ENCODE measurements at regions not wholly inside any gene's neighbourhood (a gene's known extent, or its start where the extent isn't known, plus 50 kb on each side); places are given as distances from the start of the nearest gene placed in this dataset.

DNA sequence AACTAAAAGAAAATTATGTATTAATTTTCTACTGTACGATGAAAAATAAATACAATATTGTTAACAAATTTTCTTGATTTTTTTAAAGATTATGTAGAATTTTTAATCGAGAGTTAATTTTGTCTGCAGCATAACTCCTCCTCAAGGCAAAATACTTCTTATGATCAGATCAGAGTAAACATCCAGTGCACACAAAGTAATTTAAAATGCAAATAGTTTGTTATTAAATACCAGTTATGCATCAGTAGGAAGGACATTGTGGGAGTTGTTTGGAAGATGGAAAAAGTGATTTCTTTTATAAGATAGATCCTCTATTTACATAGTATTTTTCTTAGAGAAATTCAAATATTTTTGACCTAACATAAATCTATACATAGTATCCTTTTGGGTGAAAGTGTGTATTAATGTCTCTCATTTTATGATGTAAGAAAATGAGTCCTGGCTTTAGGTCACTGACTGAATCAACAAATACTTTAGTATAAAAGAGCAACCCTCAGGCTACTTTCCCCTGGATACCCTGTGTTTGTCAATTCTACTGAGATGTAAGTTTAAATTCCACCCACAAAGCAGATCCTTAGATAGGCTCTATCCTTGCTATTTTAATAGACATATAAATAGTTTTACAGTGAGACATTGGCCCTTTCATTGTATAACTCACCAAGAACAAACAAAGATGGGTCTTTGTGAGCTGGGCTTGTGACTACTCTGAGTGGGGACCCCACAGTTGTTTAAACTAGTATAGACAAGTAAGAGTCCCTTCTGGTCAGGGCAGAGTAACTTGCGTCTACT lies 1133.7 kb downstream of the GATA3 start:
- DNase-seq = no peak

DNA sequence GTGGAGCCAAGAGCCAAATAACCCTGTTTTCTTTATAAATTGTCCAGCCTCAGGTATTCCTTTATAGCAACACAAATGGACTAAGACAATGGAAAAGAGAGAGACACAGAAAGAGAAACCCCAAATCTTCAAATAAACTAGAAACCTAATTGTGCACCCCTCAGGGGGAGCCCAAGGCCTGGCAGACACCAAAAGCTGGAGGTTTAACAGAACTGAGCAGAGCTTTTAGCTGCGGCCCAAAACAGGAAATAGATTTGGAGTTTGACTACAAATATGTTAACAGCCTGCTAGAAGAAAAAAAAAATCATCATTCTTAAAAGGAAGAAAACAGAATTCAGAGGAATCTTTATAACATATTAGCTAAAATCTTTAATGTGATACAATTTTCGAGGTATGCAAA lies 1135.0 kb downstream of the GATA3 start:
- DNase-seq = no peak

DNA sequence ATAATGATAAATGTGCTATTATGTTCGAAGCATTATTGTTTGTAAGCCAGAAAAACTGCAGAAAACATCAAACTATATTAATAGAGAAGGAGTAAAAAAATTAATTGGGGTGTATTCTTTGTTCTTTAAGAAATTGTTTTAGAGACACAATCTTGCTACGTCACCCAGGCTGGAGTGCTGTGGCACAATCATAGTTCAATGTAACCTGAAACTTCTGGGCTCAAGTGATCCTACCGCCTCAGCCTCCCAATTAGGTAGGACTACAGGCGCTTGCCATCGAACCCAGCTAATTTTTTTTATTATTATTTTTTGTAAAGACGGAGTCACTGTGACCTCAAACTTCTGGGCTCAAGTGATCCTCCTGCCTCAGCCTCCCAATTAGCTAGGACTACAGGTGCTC lies 1138.6 kb downstream of the GATA3 start:
- DNase-seq = no peak

DNA sequence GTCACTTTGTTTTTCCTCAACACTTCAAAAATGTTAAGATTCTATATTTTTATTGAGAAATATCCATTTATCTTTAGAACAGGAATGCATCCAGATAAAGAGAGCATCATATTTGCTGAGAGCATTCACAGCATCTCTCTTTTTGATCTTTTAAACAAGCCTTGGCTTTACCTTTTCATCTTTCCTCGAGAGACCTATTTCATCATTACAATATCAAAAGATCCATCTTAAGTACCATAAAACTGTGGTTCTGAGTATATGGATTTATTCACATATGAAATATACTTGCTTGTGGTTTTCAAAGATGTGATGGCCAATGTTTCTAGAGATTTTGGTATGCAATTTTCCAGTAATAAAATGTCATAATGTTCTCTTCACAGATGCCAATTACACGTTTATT lies 1140.9 kb downstream of the GATA3 start:
- no peak for DNase-seq

DNA sequence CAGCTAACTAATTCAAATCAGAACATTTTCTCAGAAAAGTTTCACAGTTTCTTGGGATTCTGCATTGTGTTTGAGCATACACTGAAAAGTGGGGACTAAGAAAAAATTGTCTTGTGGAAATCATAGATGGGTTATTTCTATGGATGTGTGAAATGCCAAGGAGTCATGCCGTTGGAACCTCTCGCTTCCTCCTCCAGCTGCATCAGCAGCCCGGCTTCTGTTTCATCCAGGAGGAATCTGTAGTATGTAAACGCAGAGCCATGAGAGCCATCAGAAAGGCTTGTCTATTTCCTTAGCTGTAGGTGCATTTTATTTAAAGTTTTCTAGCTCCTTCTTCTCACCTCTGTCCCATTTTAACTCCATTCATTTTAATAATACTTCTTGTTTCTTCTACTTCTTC lies 1144.1 kb downstream of the GATA3 start:
- no peak for DNase-seq

DNA sequence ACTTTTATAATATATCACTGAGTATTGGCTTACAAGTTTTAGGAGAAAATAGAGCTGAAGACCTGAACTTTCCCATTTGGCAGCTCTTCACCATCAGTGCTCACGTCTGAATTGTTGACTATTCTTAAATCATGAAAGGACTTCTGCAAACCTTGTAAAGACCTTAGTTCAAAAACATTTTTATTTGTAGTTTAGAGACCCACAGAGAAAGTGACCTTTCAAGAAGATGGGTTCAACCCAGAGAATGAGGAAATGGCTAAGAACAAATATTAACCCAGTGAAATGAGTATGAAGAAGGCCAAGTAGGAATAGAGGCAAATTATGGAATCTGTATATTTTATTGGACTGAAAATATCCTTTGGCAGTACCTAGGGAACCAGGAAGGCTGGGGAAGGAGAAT lies 1151.1 kb downstream of the GATA3 start:
- DNase-seq = no peak

DNA sequence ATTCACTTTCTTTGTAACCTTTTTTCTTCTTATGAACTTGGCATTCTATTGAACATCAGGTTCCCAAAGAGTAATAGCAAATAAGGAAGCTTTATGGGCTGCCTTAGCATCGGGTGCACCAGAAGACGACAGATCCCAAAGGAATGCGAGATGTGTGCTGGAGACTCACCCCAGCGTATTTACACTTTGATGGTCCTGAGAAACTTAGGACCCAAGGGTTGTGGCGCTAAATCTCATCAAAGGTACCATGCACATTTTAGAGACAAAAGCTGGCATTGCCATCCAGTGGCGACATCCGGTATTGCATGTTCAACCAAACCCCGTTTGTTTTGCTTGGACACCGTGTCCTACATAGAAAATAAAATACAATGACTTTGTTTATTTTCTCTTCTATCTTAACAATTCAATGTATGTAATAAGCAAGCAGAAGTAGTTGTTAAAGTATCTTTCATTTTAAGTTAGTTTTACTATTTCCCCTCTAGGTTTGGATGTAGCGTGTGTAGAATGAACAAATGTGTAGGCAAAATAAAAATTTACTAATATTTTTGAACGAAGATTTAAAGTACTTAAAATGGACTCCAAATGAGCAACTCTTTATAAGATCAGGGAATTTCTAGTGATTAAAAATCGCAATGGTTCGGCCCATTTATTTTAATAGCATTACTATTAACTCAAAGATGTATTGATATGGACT lies 1154.8 kb downstream of the GATA3 start:
- peak in 40 of 51 donors; percentile 1 to 70 (median 32) for DNase-seq

DNA sequence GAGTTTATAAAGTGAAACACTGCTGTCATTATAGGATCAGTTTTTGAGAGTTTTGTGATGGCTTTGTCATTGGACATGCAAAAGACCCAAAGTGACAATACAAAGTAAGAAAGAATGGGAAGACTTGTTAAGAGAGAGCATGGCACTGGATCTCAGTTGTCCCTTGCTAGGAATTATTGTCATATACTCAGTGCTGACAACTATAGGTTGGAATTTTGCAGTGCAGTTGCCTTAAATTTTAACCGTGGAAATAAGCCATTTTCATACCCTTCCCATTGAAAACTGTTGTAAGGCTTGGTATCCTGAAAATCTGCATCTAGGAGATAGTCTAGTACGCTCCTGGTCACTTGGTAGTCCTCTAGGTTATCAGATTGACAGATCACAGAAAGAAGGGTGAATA lies 1156.7 kb downstream of the GATA3 start:
- DNase-seq = no peak

DNA sequence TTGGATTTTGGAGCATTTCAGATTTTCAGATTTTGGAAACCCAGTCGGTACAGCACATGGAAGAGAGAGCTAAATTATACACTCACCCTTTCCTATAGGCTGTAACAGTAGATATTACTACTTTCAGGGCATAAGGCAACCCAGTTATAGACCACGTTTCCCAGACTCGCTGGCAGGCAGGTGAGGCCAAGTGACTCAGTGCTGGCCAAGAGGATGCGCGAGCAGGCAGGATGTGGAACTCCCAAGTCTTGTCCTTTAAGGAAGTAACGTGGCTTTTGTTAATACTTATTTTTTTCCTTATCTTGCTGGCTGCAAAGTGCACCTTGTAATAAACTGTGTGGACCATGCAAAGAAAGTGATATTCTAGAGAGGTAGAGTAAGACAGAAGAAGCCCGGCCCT lies 1160.1 kb downstream of the GATA3 start:
- no peak for DNase-seq

DNA sequence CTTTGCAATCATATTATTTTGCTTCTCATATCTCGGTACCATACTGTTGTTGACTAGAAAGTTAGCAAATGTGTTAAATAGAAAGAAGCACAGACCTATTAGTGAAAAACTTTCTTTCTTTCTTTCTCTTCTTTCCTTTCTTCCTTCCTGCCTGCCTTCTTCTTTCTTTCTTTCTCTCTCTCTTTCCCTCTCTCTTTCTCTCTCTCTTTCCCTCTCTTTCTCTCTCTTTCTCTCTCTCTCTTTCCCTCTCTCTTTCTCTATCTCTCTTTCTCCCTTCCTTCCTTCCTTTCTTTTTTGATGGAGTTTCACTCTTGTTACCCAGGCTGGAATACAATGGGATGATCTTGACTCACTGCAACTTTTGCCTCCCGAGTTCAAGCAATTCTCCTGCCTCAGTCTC lies 1160.6 kb downstream of the GATA3 start:
- DNase-seq = no peak

DNA sequence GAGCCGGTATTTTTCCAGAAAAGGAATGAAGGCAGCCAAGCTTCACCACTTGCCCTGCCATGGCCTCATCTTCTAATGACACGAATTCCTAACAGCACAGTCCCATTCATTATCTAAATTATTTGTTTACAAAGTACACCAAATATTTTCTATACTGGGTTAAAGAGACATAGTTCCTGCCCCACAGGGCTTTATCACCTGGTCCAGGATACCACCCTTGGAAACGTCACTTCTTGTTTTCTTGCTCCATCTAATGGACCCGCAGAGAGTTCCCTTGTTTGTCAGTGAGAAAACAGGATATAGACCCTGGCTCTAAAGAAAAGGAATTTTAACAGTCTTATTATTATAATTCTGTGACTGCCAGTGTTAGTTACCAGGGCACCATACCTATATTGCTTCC lies 1165.4 kb downstream of the GATA3 start:
- no peak for DNase-seq

DNA sequence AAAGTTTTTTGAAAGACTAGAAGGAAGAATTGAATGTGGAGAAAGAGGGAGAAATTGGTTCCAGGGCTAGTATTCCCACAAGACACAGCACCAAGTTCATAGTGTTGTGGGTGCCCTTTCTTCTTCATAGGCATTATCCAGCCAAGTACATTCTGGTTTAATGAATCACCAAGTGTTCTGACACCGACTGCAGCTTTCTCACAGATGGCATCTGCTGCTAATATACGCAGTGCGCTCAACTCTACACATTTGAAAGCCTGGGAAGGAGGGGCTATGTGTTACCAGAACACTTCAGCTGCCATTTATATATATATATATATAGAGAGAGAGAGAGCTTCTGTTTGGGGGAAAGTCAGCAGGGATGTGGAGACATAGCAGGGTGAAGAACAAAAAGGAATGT lies 1168.4 kb downstream of the GATA3 start:
- no peak for DNase-seq

DNA sequence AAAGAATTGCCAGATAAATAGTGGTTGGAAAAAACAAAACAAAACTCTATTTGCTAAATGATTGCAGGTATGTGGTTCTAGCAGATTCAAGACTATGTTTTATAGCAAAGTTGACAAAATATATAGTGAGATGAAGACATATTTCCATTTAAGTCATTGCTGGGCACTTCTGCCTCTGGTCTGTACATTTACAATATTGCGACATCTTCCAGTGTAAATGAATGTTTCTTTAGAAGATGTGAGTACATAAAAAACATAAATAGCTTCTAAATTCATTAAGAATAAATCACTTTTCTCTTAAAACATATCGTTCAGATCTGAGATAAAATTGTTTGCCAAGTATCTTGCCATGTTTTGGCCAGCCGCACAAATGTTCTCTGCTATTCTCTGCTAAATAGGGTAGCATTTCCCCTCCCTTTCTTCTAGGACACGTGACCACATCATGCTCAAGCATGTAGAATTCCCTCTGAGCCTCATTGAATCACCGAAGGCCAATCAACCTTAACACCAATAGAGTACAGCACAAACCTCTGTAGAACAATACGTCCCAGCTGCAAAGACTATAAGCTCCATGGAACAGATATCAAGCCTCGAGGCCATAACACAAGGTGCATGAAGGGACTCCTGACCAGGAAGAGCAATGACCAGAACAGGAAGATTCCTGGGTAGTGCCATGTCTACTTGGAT lies 1173.3 kb downstream of the GATA3 start:
- DNase-seq = no peak

DNA sequence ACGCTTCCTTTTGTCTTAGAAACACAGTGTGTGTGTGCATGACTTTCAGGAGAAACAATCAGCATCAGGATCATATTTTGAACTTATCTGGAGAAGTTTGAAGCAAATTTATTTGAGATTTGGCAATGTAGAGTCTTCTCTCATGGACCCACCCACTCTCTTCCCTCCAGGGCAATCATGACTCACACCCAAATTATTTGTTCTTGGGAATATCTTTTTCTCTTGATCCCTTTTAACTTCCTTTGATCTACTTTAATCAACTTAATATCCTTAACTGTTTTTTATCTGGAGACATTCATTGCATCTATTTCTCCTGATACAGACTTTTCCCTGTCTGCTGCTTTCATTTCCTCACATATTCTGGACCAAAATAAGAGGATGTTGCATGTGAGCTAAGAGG lies 1174.3 kb downstream of the GATA3 start:
- DNase-seq = no peak

DNA sequence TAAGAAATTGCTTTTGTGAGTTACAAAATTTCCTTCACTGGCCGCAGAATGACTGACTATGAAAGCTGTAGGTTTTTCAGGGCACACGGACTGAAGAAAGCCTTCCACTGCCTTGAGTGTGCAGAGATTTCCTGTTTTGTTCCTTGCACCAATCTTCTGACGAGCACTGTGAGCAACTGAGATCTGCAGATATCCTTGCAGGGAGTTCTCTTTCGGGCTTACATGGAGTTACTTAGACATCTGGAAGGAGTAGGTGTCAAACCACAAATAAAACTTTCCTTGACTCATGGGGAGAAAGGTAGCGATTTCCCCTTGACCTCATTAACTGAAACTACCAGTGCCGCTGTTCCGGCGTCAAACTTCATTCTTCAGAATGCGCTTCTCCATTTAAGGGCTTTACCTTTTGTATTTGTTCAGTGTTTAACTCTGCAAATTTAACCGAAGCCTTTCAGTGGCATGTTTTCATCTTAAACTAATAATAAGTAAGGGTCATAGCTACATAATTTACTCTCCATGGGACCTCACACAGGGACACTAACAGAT lies 1175.3 kb downstream of the GATA3 start:
- no peak for DNase-seq

DNA sequence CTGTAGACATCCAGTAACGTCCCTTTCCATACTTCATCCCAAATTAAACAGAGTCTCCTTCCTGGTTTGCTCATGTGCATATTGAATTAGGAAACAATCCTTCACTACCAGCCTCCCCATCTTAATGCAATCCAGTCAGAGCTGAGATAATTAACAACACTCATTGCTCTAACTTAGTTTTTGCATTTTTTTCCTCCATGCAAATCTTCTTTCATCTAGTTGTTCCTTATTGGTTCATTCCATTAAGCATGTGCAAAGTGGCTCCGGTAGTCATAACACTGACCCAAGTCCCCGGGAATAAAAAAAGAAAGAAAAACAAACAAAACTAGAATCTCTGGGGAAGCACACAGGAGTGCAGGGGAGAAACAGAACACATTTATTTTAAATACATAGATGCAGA lies 1176.1 kb downstream of the GATA3 start:
- DNase-seq = no peak

DNA sequence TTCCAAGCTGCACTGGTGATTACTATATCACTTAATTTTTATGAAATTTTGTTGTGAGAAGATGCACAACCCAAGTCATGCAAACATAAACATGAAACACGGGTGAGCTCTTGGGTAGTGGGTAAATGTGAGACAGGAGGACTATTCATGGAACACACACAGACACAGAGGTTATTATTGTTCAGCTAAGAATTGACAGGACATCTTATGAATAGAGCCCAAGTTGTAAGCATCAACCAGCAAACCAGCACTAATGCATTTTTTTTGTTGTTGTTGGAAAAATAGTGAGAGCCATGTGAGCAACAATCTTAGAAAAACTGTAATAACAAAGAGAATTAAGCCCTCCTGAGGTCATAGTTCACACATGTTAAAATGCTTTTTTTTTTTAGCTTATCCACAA lies 1179.7 kb downstream of the GATA3 start:
- no peak for DNase-seq

DNA sequence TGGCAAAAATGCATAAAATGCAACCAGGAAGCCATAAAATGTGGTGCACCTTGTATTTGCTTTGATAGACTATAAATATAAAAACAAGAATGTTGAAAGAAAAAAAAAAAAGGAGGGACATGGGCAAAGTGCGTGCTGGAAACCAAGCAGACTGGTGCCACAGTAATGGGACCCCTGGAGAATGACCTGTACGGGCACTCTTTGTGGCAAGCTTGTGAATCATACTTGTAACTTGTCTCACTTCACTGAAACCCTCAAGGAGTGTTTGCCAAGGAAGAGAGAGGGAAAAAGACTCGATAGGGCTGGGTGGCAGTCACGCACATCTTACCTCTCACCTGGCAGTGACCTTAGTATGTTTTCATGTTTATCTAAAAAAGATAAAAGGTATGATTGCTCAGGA lies 1183.6 kb downstream of the GATA3 start:
- no peak for DNase-seq

DNA sequence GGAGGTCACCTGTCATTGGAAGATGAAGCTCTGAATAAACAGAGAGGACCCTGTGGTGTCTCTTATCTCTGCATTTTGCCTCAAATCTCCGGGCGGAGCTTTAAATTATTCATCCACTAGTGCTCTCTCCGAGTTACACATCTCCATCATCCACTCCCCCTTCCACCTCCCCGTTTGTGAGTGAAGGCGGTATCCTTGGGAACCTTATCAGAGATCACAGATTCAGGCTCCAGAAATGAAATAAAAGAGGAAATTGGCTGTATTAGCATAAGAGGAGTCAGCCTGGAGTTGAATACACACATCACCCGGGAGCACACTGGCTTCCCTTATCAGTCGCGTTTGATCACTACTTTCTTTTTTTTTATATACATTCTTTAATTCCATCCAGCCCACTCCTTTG lies 1184.8 kb downstream of the GATA3 start:
- DNase-seq = no peak

DNA sequence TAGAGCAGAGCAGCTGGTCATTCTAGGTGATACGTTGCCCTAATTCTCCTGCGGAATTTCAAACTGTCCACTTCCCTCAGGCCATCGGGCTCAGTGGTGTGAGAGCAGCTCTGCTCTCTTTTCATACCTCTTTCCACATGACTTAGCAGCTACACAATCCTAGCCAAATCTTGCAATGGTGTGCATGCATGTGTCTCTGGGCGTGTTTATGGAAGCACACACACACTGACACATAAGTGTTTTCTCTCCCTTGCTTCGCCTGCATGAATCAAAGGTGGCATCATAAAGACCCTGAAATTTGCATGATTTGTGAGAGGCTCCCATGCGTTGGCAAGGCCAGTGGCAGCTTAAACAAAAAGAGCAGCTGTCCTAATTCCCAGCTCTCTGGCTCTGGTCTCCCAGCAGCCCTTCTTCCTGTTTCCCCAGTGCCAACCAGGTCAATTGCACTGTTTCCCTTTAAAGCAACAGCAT lies 1189.5 kb downstream of the GATA3 start:
- peak in 17 of 51 donors; percentile 2 to 39 (median 25) for DNase-seq

DNA sequence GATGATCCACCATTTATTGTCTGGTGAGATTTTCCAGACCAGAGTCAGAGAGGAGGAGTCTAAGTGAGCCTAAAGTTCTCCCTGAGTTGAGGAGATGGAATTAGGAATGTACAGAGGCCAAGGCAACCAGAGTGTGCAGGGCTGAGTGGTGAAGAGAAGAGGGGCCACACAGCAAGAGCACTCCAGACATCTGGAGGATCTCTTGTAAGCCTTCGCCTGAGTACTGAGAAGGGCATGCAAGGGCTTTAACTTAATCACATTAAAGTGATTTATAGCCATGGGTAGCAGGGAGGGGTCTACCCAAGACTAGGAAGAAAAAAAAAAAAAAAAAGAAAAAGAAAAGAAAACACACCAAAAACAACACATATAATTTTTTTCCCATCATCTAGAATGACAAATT lies 1190.4 kb downstream of the GATA3 start:
- no peak for DNase-seq

DNA sequence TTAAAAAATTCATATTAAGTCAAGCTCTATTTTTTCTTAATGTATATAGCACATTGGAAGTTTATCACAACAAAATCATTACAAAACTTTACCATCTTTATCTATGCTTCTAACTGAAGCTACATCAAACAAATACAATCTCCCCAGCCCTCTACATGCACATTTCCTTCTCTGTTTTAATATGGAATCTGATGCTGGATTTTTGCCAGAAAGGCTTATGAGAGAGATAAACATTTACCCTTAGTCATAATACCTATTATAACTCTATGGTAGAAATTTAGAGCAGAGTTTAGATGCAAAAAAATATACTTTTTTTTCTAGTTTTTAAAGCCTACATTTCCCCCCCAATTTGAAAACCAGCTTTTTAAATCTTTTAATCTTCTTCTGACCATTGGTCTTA lies 1198.6 kb downstream of the GATA3 start:
- no peak for DNase-seq
